ENCODE measurements at regions not wholly inside any gene's neighbourhood (a gene's known extent, or its start where the extent isn't known, plus 50 kb on each side); places are given as distances from the start of the nearest gene placed in this dataset.

- Histone ChIP-seq H2BK12ac (ENCODE audit: low read length in 2 of 2) (no peak overlapping the region), H3K27ac (ENCODE audit: low read length, poor library complexity, severe bottlenecking) (no peak overlapping the region), H3K23ac (ENCODE audit: low read length in 2 of 2) (no peak overlapping the region), H3K36me3 (ENCODE audit: control insufficient read depth in 1 of 2, insufficient read depth in 2 of 2, low read depth in 1 of 2, low read length in 2 of 2) (no peaks in the 10 kb centered on the region), H3K9ac (ENCODE audit: low read length) (no peak overlapping the region), H3K4me2 (ENCODE audit: low read length, poor library complexity, severe bottlenecking) (no peak overlapping the region), H2BK5ac (ENCODE audit: low read depth, low read length, poor library complexity, severe bottlenecking) (no peak overlapping the region), H3K18ac (ENCODE audit: low read depth in 1 of 2, low read length in 2 of 2) (no peak overlapping the region), H4K8ac (ENCODE audit: low read length) (no peak overlapping the region), H3K4ac (ENCODE audit: low read depth in 1 of 2, low read length in 2 of 2) (no peak overlapping the region), H3K79me1 (replicated peaks; ENCODE audit: low read length, poor library complexity, severe bottlenecking) (no peaks in the 10 kb centered on the region), H2BK120ac (ENCODE audit: low read depth, low read length) (no peak overlapping the region), H3K4me1 (ENCODE audit: control insufficient read depth, insufficient read depth, low read depth, low read length) (no peaks in the 10 kb centered on the region), H3K4me3 (ENCODE audit: insufficient read depth in 1 of 2, low read depth in 1 of 2, low read length in 2 of 2) (no peak overlapping the region), H2AK5ac (ENCODE audit: low read length, severe bottlenecking) (no peak overlapping the region), H3K14ac (ENCODE audit: low read length in 2 of 2) (no peak overlapping the region), H3K27me3 (ENCODE audit: control insufficient read depth in 1 of 2, insufficient read depth in 1 of 2, low read length in 2 of 2) (no peaks in the 10 kb centered on the region), H3K9me3 (ENCODE audit: control insufficient read depth, low read length) (peaks cover 33% of the 10 kb centered on the region), H4K91ac (ENCODE audit: low read length) (no peak overlapping the region), H2AFZ (ENCODE audit: low read depth, low read length) (no peak overlapping the region), H2BK15ac (ENCODE audit: low read depth, poor library complexity, severe bottlenecking) (no peak overlapping the region)
- no CpG with 5 or more reads among the region's 1 CpG for WGBS
- DNase-seq = no peak
Observed at GRCh38 chr9:80635065-80635464, 1054.3 kb downstream of the TLE1 start.

- Histone ChIP-seq H3K9me3 (ENCODE audit: control insufficient read depth, low read length) (peaks cover 26% of the 10 kb centered on the region), H2BK5ac (ENCODE audit: low read depth, low read length, poor library complexity, severe bottlenecking) (no peak overlapping the region), H3K9ac (ENCODE audit: low read length) (no peak overlapping the region), H3K18ac (ENCODE audit: low read depth in 1 of 2, low read length in 2 of 2) (no peak overlapping the region), H3K36me3 (ENCODE audit: control insufficient read depth in 1 of 2, insufficient read depth in 2 of 2, low read depth in 1 of 2, low read length in 2 of 2) (no peaks in the 10 kb centered on the region), H2BK15ac (ENCODE audit: low read depth, poor library complexity, severe bottlenecking) (no peak overlapping the region), H2AK5ac (ENCODE audit: low read length, severe bottlenecking) (no peak overlapping the region), H4K91ac (ENCODE audit: low read length) (no peak overlapping the region), H2BK12ac (ENCODE audit: low read length in 2 of 2) (no peak overlapping the region), H3K27ac (ENCODE audit: low read length, poor library complexity, severe bottlenecking) (no peak overlapping the region), H4K8ac (ENCODE audit: low read length) (no peak overlapping the region), H3K4ac (ENCODE audit: low read depth in 1 of 2, low read length in 2 of 2) (no peak overlapping the region), H3K4me1 (ENCODE audit: control insufficient read depth, insufficient read depth, low read depth, low read length) (no peaks in the 10 kb centered on the region), H3K79me1 (replicated peaks; ENCODE audit: low read length, poor library complexity, severe bottlenecking) (no peaks in the 10 kb centered on the region), H2AFZ (ENCODE audit: low read depth, low read length) (no peak overlapping the region), H2BK120ac (ENCODE audit: low read depth, low read length) (no peak overlapping the region), H3K27me3 (ENCODE audit: control insufficient read depth in 1 of 2, insufficient read depth in 1 of 2, low read length in 2 of 2) (no peaks in the 10 kb centered on the region), H3K14ac (ENCODE audit: low read length in 2 of 2) (no peak overlapping the region), H3K4me3 (ENCODE audit: insufficient read depth in 1 of 2, low read depth in 1 of 2, low read length in 2 of 2) (no peak overlapping the region), H3K23ac (ENCODE audit: low read length in 2 of 2) (no peak overlapping the region), H3K4me2 (ENCODE audit: low read length, poor library complexity, severe bottlenecking) (no peak overlapping the region)
- DNase-seq = no peak
Observed at GRCh38 chr9:80632041-80632440, 1057.3 kb downstream of the TLE1 start.

DNA sequence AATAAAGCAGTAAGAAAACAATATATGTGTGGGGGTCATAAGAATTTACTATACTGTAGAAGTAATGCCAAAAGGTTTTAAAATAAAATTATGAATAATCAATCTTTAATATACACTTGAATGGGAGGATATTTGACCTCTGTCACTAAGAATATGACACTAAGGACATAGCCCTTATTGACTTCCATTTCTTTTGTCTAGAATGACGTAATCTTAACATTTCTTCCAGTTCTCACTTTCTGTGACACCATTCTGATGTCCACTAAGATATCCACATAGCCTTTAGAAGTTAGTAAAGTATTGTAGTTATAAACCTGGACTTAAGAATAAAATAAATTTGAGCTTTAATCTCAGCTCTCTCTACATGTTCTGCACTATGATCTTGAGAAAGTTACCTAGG is 1050.7 kb downstream of the TLE4 start:
- Histone ChIP-seq H4K8ac (ENCODE audit: low read length) (no peak overlapping the region), H3K23ac (ENCODE audit: low read length in 2 of 2) (no peak overlapping the region), H3K4me1 (ENCODE audit: control insufficient read depth, insufficient read depth, low read depth, low read length) (no peaks in the 10 kb centered on the region), H3K9me3 (ENCODE audit: control insufficient read depth, low read length) (no peaks in the 10 kb centered on the region), H3K27ac (ENCODE audit: low read length, poor library complexity, severe bottlenecking) (no peak overlapping the region), H2BK15ac (ENCODE audit: low read depth, poor library complexity, severe bottlenecking) (no peak overlapping the region), H2AK5ac (ENCODE audit: low read length, severe bottlenecking) (no peak overlapping the region), H3K36me3 (ENCODE audit: control insufficient read depth in 1 of 2, insufficient read depth in 2 of 2, low read depth in 1 of 2, low read length in 2 of 2) (no peaks in the 10 kb centered on the region), H2AFZ (ENCODE audit: low read depth, low read length) (no peak overlapping the region), H2BK120ac (ENCODE audit: low read depth, low read length) (no peak overlapping the region), H2BK5ac (ENCODE audit: low read depth, low read length, poor library complexity, severe bottlenecking) (no peak overlapping the region), H3K4me2 (ENCODE audit: low read length, poor library complexity, severe bottlenecking) (no peak overlapping the region), H3K14ac (ENCODE audit: low read length in 2 of 2) (no peak overlapping the region), H3K27me3 (ENCODE audit: control insufficient read depth in 1 of 2, insufficient read depth in 1 of 2, low read length in 2 of 2) (no peaks in the 10 kb centered on the region), H4K91ac (ENCODE audit: low read length) (no peak overlapping the region), H2BK12ac (ENCODE audit: low read length in 2 of 2) (no peak overlapping the region), H3K9ac (ENCODE audit: low read length) (no peak overlapping the region), H3K18ac (ENCODE audit: low read depth in 1 of 2, low read length in 2 of 2) (no peak overlapping the region), H3K4ac (ENCODE audit: low read depth in 1 of 2, low read length in 2 of 2) (no peak overlapping the region), H3K4me3 (ENCODE audit: insufficient read depth in 1 of 2, low read depth in 1 of 2, low read length in 2 of 2) (no peak overlapping the region), H3K79me1 (replicated peaks; ENCODE audit: low read length, poor library complexity, severe bottlenecking) (no peaks in the 10 kb centered on the region)
- no peak for DNase-seq
- 100% methylated on average over 1 of the region's 1 CpG for WGBS

DNA sequence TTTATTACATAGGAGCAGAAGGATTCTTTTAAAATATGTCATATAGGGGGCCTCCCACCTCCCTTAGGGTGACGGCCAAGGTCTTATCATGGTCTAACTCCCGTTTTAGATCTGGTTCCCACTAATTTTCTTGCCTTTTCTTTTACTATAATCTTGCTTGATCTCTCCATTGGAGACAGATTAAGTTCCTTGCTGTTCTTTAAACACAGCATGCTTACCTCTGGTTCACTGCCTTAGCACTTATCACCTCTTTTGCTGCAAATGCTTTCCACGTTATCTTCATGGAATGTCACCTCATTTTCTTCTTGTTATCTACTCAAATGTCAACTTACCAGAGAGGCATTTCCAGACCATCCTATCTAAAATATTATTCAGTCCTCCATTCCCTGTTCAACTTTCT is 1047.6 kb downstream of the TLE4 start:
- Histone ChIP-seq H2AFZ (ENCODE audit: low read depth, low read length) (no peak overlapping the region), H3K4me3 (ENCODE audit: insufficient read depth in 1 of 2, low read depth in 1 of 2, low read length in 2 of 2) (no peak overlapping the region), H2AK5ac (ENCODE audit: low read length, severe bottlenecking) (no peak overlapping the region), H3K4ac (ENCODE audit: low read depth in 1 of 2, low read length in 2 of 2) (no peak overlapping the region), H3K27me3 (ENCODE audit: control insufficient read depth in 1 of 2, insufficient read depth in 1 of 2, low read length in 2 of 2) (no peaks in the 10 kb centered on the region), H2BK120ac (ENCODE audit: low read depth, low read length) (no peak overlapping the region), H2BK15ac (ENCODE audit: low read depth, poor library complexity, severe bottlenecking) (no peak overlapping the region), H2BK12ac (ENCODE audit: low read length in 2 of 2) (no peak overlapping the region), H3K4me2 (ENCODE audit: low read length, poor library complexity, severe bottlenecking) (no peak overlapping the region), H3K79me1 (replicated peaks; ENCODE audit: low read length, poor library complexity, severe bottlenecking) (no peaks in the 10 kb centered on the region), H3K14ac (ENCODE audit: low read length in 2 of 2) (no peak overlapping the region), H3K27ac (ENCODE audit: low read length, poor library complexity, severe bottlenecking) (no peak overlapping the region), H3K18ac (ENCODE audit: low read depth in 1 of 2, low read length in 2 of 2) (no peak overlapping the region), H4K8ac (ENCODE audit: low read length) (no peak overlapping the region), H3K9me3 (ENCODE audit: control insufficient read depth, low read length) (peaks cover 5% of the 10 kb centered on the region), H3K9ac (ENCODE audit: low read length) (no peak overlapping the region), H3K4me1 (ENCODE audit: control insufficient read depth, insufficient read depth, low read depth, low read length) (no peaks in the 10 kb centered on the region), H3K23ac (ENCODE audit: low read length in 2 of 2) (no peak overlapping the region), H2BK5ac (ENCODE audit: low read depth, low read length, poor library complexity, severe bottlenecking) (no peak overlapping the region), H4K91ac (ENCODE audit: low read length) (no peak overlapping the region), H3K36me3 (ENCODE audit: control insufficient read depth in 1 of 2, insufficient read depth in 2 of 2, low read depth in 1 of 2, low read length in 2 of 2) (no peaks in the 10 kb centered on the region)
- no peak for DNase-seq
- WGBS = 40% methylated on average over 3 of the region's 3 CpGs

All from mesenchymal stem cell (in vitro differentiated cells and primary cell).